ENCODE measurements at regions not wholly inside any gene's neighbourhood (a gene's known extent, or its start where the extent isn't known, plus 50 kb on each side); places are given as distances from the start of the nearest gene placed in this dataset.
"Not testable (repeated sequence)": the region's sequence is repeated elsewhere in the genome, so short reads cannot be mapped to it uniquely, and the experiment has no call there.

DNA sequence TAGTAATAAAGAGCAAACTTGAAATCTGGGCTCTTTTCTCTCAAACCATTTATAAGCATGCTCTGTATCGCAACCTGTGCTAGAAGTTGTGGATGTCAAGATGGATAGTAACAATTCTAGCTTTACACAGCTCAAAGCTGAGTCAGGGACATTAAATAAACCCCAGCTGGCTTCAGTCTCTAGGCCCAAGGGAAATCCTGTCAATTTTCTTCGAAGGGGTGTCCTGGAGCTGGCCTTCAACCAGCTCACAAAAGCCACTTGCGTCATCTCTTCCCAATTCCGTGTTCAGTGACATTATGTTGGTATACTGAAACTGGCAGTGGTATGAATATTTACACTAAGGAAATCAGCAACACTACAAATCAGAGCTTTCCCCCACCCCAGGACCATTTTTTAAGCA, 89.8 kb upstream of the PRKG2 start:
- H3K36me3 ChIP-seq (ENCODE audit: control insufficient read depth in 2 of 3, insufficient read depth in 3 of 3, low read length in 3 of 3), result no peaks in the 10 kb centered on the region
- H3K27me3 ChIP-seq (ENCODE audit: control insufficient read depth, insufficient read depth, low read length), result no peaks in the 10 kb centered on the region
- no peaks in the 10 kb centered on the region for H3K9me3 ChIP-seq (ENCODE audit: control insufficient read depth in 2 of 3, insufficient read depth in 1 of 3, low read length in 3 of 3)
- FAIRE-seq, result no peak
- TF ChIP-seq CTCF (IDR thresholded peaks at IDR 0.05; ENCODE audit: borderline replicate concordance, extremely low read depth, insufficient read depth), result no peak
- no peak for DNase-seq
- no peak overlapping the region for H3K4me3 ChIP-seq (ENCODE audit: low read length in 3 of 3)
- intact Hi-C loops (cut with DNase I), result no loop called here
- no peak overlapping the region for H3K27ac ChIP-seq (ENCODE audit: low read depth in 2 of 2, low read length in 2 of 2)
- H3K9ac ChIP-seq (ENCODE audit: low read length in 3 of 3), result no peak overlapping the region
- H3K4me1 ChIP-seq (ENCODE audit: control insufficient read depth in 2 of 3, insufficient read depth in 2 of 3, low read depth in 1 of 3, low read length in 3 of 3), result no peaks in the 10 kb centered on the region

DNA sequence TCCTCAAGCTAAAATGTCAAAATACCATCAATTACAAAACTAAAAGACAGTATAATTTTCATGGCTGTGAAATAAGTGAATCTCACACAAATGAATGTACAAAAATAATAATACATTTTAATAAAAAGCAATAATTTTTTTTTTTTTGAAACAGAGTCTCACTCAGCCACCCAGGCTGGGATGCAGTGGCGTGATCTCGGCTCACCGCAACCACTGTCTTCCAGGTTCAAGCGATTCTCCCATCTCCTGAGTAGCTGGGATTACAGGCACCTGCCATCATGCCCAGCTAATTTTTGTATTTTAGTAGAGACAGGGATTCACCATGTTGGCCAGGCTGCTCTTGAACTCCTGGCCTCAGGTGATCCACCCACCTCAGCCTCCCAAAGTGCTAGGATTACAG, 85.3 kb upstream of the PRKG2 start:
- H3K9me3 ChIP-seq (ENCODE audit: control insufficient read depth in 2 of 3, insufficient read depth in 1 of 3, low read length in 3 of 3); H3K27me3 ChIP-seq (ENCODE audit: control insufficient read depth, insufficient read depth, low read length); FAIRE-seq; H3K9ac ChIP-seq (ENCODE audit: low read length in 3 of 3); H3K36me3 ChIP-seq (ENCODE audit: control insufficient read depth in 2 of 3, insufficient read depth in 3 of 3, low read length in 3 of 3); intact Hi-C loops (cut with DNase I); DNase-seq; H3K27ac ChIP-seq (ENCODE audit: low read depth in 2 of 2, low read length in 2 of 2); H3K4me1 ChIP-seq (ENCODE audit: control insufficient read depth in 2 of 3, insufficient read depth in 2 of 3, low read depth in 1 of 3, low read length in 3 of 3); H3K4me3 ChIP-seq (ENCODE audit: low read length in 3 of 3): not testable (repeated sequence)

DNA sequence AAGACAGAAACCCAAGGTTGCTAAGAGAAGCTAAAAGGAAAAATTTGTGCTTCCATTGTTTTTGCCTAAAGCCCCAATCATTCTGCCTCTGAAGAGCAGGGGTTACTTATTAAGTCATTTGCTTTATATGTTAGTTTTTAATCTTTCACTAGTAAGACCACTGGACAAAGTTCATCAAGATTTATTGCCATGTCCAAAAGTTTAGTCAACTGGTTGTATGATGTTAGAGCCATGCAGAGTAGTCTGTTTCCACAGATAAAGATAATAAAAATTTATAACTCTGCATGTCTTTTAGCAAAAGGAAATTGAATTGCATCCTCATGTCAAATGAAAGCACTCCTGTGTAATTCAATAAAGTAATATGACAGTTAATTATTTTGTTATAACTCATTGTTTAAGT, 75.8 kb upstream of the PRKG2 start:
- FAIRE-seq, result no peak
- Histone ChIP-seq H3K27ac (ENCODE audit: low read depth in 2 of 2, low read length in 2 of 2) (no peak overlapping the region), H3K36me3 (ENCODE audit: control insufficient read depth in 2 of 3, insufficient read depth in 3 of 3, low read length in 3 of 3) (no peaks in the 10 kb centered on the region), H3K4me1 (ENCODE audit: control insufficient read depth in 2 of 3, insufficient read depth in 2 of 3, low read depth in 1 of 3, low read length in 3 of 3) (no peaks in the 10 kb centered on the region), H3K27me3 (ENCODE audit: control insufficient read depth, insufficient read depth, low read length) (no peaks in the 10 kb centered on the region), H3K9ac (ENCODE audit: low read length in 3 of 3) (no peak overlapping the region), H3K4me3 (ENCODE audit: low read length in 3 of 3) (no peak overlapping the region), H3K9me3 (ENCODE audit: control insufficient read depth in 2 of 3, insufficient read depth in 1 of 3, low read length in 3 of 3) (no peaks in the 10 kb centered on the region)
- DNase-seq, result peak in 2 of 5 donors; percentile 53 to 70
- intact Hi-C loops (cut with DNase I), result no loop called here
- no peak for TF ChIP-seq CTCF (IDR thresholded peaks at IDR 0.05; ENCODE audit: borderline replicate concordance, extremely low read depth, insufficient read depth)

DNA sequence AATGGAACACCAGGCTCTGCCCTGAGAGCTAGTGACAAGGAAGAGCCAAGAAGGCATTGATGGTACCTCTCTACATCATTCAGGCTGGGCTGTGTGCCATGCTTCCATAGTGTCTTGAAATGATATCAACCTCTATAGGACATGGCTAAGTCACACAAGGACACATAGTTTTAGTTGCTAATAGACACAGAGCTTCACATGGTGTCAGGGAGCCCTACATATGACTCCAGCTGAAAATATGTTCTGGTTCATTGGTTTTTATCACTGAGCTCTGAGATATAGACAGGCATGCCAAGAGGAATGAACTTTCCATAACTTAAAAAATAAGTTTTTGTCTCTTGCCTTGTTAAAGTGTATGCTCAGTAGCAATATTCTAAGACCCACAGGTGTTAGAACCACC, 72.1 kb upstream of the PRKG2 start:
- FAIRE-seq, result no peak
- Histone ChIP-seq H3K27me3 (ENCODE audit: control insufficient read depth, insufficient read depth, low read length) (no peaks in the 10 kb centered on the region), H3K9ac (ENCODE audit: low read length in 3 of 3) (no peak overlapping the region), H3K4me3 (ENCODE audit: low read length in 3 of 3) (no peak overlapping the region), H3K36me3 (ENCODE audit: control insufficient read depth in 2 of 3, insufficient read depth in 3 of 3, low read length in 3 of 3) (no peaks in the 10 kb centered on the region), H3K4me1 (ENCODE audit: control insufficient read depth in 2 of 3, insufficient read depth in 2 of 3, low read depth in 1 of 3, low read length in 3 of 3) (no peaks in the 10 kb centered on the region), H3K9me3 (ENCODE audit: control insufficient read depth in 2 of 3, insufficient read depth in 1 of 3, low read length in 3 of 3) (no peaks in the 10 kb centered on the region), H3K27ac (ENCODE audit: low read depth in 2 of 2, low read length in 2 of 2) (no peak overlapping the region)
- TF ChIP-seq CTCF (IDR thresholded peaks at IDR 0.05; ENCODE audit: borderline replicate concordance, extremely low read depth, insufficient read depth), result no peak
- DNase-seq, result no peak
- intact Hi-C loops (cut with DNase I), result no loop called here
